HG02678 (cell line): ENCODE measurements at regions not wholly inside any gene's neighbourhood (a gene's known extent, or its start where the extent isn't known, plus 50 kb on each side); places are given as distances from the start of the nearest gene placed in this dataset.
A peak's percentile ranks its signal among the peaks of the same experiment; 100 is the strongest.

Experiments used
- ATAC-seq: cut with Tn5 transposase; IDR thresholded peaks from one replicate; pipeline ENCODE4 v1.9.1; 2021; ENCODE audit warnings: mild to moderate bottlenecking, moderate library complexity; ENCODE audit not compliant: unreplicated experiment

- no peak for ATAC-seq
These were observed 65.0 kb downstream of the NOL4 start for GRCh38 chr18:34159691-34160185.

DNA sequence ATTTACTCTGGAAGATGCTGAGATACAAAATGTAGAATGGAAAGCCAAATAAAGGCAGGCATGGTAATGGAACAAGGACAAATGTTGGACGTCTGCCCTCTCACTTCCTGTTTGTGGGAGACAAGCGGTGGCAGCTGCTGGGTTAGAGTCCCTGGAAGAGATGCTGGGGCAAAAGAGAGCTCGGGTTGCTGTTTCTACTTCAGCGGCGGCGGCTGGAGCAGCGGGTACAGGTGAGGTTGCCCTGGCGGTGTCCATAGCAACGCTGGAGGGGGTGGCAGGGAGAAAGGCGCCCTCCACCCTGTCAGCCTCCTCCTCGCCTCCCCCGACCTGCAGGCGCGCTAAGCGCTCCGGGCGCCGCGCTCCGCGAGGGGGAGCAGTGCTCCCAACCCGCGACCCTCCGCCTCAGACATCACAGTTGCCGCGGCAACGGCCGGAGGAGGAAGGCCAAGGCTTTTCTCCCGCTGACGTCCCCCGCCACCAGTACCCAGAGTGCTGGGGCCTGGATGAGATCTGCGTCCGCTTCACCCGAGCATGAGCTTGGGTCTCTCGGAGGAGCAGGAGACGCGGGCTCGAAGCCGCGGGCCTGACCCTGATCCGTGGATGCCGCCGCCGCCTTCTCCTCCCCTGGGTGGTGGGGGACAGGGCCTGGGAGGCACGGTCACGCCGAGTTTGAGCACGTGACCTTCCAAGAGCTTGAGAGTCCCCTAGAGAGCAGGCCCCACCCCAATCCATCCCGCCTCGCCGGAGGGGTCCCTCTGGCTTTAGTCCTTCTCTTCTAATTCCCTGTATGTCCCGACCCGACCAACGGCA is 65.6 kb downstream of the NOL4 start:
- no peak for ATAC-seq

- peak; percentile 51 for ATAC-seq
These were observed 71.0 kb downstream of the NOL4 start for GRCh38 chr18:34153711-34154110.

DNA sequence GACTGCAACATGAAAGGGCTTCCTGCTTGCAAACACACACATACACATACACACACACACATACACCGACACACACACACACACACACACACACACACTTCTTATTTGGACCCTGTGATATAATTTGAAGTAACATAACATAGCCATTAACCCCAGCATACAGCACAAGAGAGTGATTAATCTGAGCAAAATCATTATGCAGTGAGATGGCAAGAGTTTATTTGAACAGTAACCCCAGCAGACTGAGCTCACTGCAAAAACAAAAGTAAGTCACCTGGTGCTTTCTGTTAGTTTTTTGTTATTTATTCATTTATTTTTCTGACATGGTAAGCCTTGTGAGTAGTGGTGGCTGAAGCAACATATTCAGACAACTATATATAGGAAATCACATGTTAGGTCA is 93.7 kb downstream of the NOL4 start:
- no peak for ATAC-seq

- no peak for ATAC-seq
These were observed 96.3 kb downstream of the NOL4 start for GRCh38 chr18:34128436-34128835.

- no peak for ATAC-seq
These were observed 98.6 kb downstream of the NOL4 start for GRCh38 chr18:34126121-34126520.

- peak; percentile 93 for ATAC-seq
These were observed 101.9 kb downstream of the NOL4 start for GRCh38 chr18:34122724-34123334.

GRCh38 chr18:34121200-34121721 is 103.5 kb downstream of the NOL4 start:
- ATAC-seq, result no peak

- no peak for ATAC-seq
These were observed 104.4 kb downstream of the NOL4 start for GRCh38 chr18:34120294-34120693.

- ATAC-seq, result no peak
These were observed 107.4 kb downstream of the NOL4 start for GRCh38 chr18:34117319-34117718.

- ATAC-seq, result no peak
These were observed 109.2 kb downstream of the NOL4 start for GRCh38 chr18:34115409-34116081.

DNA sequence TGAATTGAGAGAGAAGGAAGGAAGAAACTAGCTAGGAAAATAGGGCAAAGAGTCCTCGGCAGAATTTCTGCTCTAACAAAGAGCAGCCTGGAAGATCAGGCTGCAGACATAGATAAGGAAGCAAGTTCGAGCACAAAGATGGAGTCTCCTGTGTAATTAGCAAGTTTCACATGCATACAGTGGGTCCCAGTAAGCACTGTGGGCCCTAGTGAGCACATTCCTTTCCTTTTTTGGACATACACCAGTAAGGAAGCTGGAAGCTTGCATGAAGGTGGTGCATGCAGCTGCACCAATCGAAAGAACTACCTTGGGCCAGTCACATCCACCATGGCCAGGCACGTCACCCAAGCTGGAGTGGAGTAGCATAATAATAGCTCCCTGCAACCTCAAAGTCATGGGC is 109.7 kb downstream of the NOL4 start:
- ATAC-seq, result no peak

GRCh38 chr18:34108206-34108605 is 116.5 kb downstream of the NOL4 start:
- no peak for ATAC-seq

- ATAC-seq, result no peak
These were observed 126.6 kb downstream of the NOL4 start for GRCh38 chr18:34098109-34098508.

- ATAC-seq, result no peak
These were observed 127.4 kb downstream of the NOL4 start for GRCh38 chr18:34097312-34097711.

DNA sequence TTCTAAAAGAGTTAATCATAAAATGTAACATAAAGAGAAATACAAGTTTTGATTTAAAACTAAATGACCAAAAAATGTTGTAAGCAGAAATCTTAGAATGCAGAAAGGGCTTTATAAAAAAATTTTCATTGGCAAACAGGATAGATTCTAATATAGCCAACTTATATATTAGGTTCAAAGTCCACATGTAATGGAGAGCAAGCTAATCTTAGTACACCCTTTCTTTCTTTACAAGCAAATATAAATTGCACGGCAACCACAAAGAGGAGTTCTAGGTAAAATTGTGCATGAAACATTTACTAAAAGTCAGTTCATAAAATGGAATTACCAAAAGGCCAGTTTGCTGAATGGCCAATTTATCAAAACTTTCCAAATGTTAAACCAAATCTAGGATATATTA is 130.6 kb downstream of the NOL4 start:
- ATAC-seq, result no peak

DNA sequence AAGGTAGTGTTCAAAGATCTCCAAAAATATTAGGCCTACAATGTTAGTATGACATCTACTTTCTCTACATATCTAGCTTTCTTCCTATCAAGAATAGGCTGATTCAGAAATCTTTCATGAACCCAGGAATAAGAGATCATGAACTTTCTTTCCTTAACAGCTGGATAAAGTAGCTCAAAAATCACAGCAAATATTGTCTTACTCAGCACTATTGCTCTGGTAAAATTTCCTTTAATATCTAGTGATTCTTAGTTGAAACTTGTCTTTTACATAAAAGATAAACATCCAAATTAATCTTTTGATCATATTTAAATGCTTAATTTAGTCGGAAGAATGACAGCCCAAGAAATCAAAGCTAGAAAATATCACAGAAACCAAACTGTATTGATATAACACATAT is 131.9 kb downstream of the NOL4 start:
- no peak for ATAC-seq

DNA sequence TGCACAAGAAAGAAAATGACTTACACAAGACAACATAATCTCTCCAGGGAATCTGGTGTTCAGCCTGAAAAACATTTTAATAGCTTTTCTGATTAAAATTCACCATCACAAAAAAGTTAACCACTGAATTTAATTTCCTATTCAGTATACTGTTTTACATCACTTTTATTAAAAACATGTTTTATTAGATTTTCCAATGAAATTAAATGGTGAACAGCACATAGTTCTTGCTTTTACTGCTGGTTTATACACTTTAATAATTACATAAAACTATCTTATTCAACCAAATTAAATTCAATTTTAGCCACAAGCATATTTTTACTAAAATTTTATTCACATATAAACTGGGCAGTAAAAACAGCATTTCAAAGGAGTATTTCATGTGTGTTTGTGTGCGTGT is 138.3 kb downstream of the NOL4 start:
- no peak for ATAC-seq

GRCh38 chr18:34085140-34085739 is 139.5 kb downstream of the NOL4 start:
- ATAC-seq, result no peak

DNA sequence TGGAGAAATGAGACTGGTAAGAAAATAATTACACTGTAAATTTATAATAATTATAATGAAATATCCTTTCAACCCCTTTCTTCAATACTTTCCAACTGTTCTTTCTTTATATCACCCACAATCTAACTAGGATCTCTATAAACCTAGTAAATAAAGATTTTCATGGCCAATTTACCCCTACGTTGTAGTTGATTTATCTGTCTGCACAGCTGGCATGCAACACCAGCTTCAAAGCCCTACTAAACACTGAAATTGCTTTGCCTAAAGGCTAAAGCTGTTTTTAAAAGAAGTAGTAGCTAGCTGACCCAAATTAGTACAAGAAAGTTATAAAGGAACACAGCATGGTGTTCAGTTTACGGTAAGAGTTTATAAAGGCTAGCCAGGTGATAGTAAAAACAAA is 140.1 kb downstream of the NOL4 start:
- no peak for ATAC-seq

GRCh38 chr18:34083910-34084535 is 140.7 kb downstream of the NOL4 start:
- ATAC-seq, result no peak
